ENCODE measurements at regions not wholly inside any gene's neighbourhood (a gene's known extent, or its start where the extent isn't known, plus 50 kb on each side); places are given as distances from the start of the nearest gene placed in this dataset.

- TF ChIP-seq CTCF (IDR thresholded peaks at IDR 0.05) (no peak), ZFX (IDR thresholded peaks at IDR 0.05; ENCODE audit: borderline replicate concordance) (no peak)
Observed at GRCh38 chr2:193693758-193694157, 1499.0 kb upstream of the TMEFF2 start.

Measured in 22Rv1 (cell line).